PC-9 (cell line): ENCODE measurements at regions not wholly inside any gene's neighbourhood (a gene's known extent, or its start where the extent isn't known, plus 50 kb on each side); places are given as distances from the start of the nearest gene placed in this dataset.

Experiments
- EZH2 ChIP-seq: fragments of 200-600 bp; sonication (generic); IDR thresholded peaks from 2 replicates; pipeline ENCODE4 v1.8.0; 2017; ENCODE audit warnings: antibody characterized with exemption, low read depth
- TF ChIP-seq, protein P1 (sequence below): fragments of 200-600 bp; sonication (generic); conservative IDR thresholded peaks from 2 replicates; pipeline ENCODE4 v1.6.1; 2017; ENCODE audit warnings: mixed run types, antibody characterized with exemption, mild to moderate bottlenecking, moderate library complexity

DNA sequence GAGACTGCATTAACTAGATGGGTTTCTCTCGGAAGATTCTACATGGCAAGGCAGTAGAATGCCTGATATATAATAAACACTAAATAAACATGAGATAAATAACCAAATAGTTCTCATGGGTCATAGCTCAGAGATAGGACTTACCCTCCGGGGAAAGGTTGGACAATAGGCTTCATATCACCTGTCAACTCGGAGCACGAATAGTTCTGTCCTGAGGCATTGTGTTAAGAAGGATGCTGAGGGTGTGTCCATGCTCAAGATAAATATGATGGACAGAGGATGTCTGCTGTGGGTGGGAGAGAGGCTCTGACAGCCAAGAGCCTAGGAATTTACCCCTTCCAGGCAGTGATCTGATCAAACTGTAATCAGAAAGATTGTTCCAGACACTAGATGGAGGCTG lies 474.0 kb downstream of the MIAT start:
- TF ChIP-seq EZH2: no peak
- TF ChIP-seq, protein P1, sequence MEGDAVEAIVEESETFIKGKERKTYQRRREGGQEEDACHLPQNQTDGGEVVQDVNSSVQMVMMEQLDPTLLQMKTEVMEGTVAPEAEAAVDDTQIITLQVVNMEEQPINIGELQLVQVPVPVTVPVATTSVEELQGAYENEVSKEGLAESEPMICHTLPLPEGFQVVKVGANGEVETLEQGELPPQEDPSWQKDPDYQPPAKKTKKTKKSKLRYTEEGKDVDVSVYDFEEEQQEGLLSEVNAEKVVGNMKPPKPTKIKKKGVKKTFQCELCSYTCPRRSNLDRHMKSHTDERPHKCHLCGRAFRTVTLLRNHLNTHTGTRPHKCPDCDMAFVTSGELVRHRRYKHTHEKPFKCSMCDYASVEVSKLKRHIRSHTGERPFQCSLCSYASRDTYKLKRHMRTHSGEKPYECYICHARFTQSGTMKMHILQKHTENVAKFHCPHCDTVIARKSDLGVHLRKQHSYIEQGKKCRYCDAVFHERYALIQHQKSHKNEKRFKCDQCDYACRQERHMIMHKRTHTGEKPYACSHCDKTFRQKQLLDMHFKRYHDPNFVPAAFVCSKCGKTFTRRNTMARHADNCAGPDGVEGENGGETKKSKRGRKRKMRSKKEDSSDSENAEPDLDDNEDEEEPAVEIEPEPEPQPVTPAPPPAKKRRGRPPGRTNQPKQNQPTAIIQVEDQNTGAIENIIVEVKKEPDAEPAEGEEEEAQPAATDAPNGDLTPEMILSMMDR: no peak
